Liver (tissue), 3 donors: ENCODE measurements at regions not wholly inside any gene's neighbourhood (a gene's known extent, or its start where the extent isn't known, plus 50 kb on each side); places are given as distances from the start of the nearest gene placed in this dataset.

Source experiments
- EGR1 ChIP-seq, 2 donors: IDR thresholded peaks; 2 replicates each; pipeline ENCODE4 v1.6.1; 2016 to 2018; ENCODE audit warnings: antibody characterized with exemption in 2 of 2, low read depth in 2 of 2
- GABPA ChIP-seq, 2 donors: IDR thresholded peaks in 1 of 2; conservative IDR thresholded peaks in 1 of 2; 2 replicates each; pipeline ENCODE4 v1.6.1; 2016; ENCODE audit warnings: antibody characterized with exemption in 2 of 2, mild to moderate bottlenecking in 1 of 2, moderate library complexity in 1 of 2
- RAD21 ChIP-seq, 2 donors: IDR thresholded peaks; 2 replicates each; pipeline ENCODE4 v1.6.1; 2016; ENCODE audit warnings: antibody characterized with exemption in 2 of 2, mild to moderate bottlenecking in 2 of 2
- SP1 ChIP-seq: IDR thresholded peaks from 2 replicates; pipeline ENCODE4 v1.6.1; 2018; ENCODE audit warnings: antibody characterized with exemption, mild to moderate bottlenecking
- TAF1 ChIP-seq: conservative IDR thresholded peaks from 2 replicates; pipeline ENCODE4 v1.6.1; 2016; ENCODE audit warnings: antibody characterized with exemption, mild to moderate bottlenecking
- YY1 ChIP-seq: IDR thresholded peaks from 2 replicates; pipeline ENCODE4 v1.6.1; 2016; ENCODE audit warnings: antibody characterized with exemption, mild to moderate bottlenecking
- TF ChIP-seq, protein P1 (sequence below): IDR thresholded peaks from 2 replicates; pipeline ENCODE4 v1.6.1; 2016; ENCODE audit warnings: antibody characterized with exemption
- TF ChIP-seq, protein P2 (sequence below): fragments of 150-350 bp; IDR thresholded peaks from 2 replicates; pipeline ENCODE4 v1.5.1; 2017; ENCODE audit warnings: improper control_type of control experiment, low read depth, low read length; ENCODE audit not compliant: missing input control
- TF ChIP-seq, protein P3 (sequence below): IDR thresholded peaks from 2 replicates; pipeline ENCODE4 v1.6.1; 2016; ENCODE audit warnings: antibody characterized with exemption
- TF ChIP-seq, protein P4 (sequence below): IDR thresholded peaks from 2 replicates; pipeline ENCODE4 v1.6.1; 2016; ENCODE audit warnings: antibody characterized with exemption, mild to moderate bottlenecking
- TF ChIP-seq, protein P5 (sequence below): IDR thresholded peaks from 2 replicates; pipeline ENCODE4 v1.6.1; 2016; ENCODE audit warnings: antibody characterized with exemption
- donor health status: healthy.
- donor health status: healthy.

DNA sequence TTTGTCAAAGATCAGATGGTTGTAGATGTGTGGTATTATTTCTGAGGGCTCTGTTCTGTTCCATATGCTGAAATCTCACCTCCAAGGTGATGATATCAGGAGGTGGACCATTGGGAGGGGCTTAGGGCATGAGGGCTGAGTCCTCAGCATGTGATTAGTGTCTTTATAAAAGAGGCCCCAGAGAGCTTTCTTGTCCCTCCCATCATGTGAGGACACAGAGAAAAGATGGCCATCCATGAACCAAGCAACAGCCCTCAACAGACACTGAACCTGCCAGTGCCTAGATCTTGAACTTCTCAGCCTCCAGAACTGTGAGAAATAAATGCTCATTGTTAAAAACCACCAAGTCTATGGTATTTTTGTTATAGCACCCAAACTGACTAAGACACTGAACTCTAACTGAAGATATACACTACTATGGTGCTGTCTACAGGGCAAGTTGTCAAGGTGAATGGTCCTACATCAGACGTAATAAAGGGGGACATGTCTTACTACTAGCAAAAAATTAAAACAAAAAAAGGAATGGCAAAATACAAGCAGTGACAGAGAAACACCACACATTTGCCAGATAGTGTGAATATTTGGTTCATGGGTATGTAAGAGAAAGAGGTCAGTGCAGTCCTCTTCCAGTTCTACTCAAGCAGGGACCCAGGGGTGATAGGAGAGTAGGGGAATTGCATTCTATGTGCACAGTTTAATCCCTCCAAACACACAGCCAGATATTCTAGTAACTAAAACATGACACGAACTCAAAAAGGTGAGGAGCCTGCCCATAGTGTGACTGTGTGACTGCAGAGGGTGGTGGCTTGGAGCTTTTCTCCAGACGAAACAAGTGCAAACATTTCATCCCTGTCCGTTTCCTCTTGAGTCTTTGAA is 164.4 kb upstream of the MYCN start:
- TF ChIP-seq, protein P1, sequence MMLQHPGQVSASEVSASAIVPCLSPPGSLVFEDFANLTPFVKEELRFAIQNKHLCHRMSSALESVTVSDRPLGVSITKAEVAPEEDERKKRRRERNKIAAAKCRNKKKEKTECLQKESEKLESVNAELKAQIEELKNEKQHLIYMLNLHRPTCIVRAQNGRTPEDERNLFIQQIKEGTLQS: no peak
- TF ChIP-seq SP1: no peak
- TF ChIP-seq, protein P2, sequence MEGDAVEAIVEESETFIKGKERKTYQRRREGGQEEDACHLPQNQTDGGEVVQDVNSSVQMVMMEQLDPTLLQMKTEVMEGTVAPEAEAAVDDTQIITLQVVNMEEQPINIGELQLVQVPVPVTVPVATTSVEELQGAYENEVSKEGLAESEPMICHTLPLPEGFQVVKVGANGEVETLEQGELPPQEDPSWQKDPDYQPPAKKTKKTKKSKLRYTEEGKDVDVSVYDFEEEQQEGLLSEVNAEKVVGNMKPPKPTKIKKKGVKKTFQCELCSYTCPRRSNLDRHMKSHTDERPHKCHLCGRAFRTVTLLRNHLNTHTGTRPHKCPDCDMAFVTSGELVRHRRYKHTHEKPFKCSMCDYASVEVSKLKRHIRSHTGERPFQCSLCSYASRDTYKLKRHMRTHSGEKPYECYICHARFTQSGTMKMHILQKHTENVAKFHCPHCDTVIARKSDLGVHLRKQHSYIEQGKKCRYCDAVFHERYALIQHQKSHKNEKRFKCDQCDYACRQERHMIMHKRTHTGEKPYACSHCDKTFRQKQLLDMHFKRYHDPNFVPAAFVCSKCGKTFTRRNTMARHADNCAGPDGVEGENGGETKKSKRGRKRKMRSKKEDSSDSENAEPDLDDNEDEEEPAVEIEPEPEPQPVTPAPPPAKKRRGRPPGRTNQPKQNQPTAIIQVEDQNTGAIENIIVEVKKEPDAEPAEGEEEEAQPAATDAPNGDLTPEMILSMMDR: no peak
- TF ChIP-seq, protein P3, sequence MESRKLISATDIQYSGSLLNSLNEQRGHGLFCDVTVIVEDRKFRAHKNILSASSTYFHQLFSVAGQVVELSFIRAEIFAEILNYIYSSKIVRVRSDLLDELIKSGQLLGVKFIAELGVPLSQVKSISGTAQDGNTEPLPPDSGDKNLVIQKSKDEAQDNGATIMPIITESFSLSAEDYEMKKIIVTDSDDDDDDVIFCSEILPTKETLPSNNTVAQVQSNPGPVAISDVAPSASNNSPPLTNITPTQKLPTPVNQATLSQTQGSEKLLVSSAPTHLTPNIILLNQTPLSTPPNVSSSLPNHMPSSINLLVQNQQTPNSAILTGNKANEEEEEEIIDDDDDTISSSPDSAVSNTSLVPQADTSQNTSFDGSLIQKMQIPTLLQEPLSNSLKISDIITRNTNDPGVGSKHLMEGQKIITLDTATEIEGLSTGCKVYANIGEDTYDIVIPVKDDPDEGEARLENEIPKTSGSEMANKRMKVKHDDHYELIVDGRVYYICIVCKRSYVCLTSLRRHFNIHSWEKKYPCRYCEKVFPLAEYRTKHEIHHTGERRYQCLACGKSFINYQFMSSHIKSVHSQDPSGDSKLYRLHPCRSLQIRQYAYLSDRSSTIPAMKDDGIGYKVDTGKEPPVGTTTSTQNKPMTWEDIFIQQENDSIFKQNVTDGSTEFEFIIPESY: no peak
- TF ChIP-seq, protein P4, sequence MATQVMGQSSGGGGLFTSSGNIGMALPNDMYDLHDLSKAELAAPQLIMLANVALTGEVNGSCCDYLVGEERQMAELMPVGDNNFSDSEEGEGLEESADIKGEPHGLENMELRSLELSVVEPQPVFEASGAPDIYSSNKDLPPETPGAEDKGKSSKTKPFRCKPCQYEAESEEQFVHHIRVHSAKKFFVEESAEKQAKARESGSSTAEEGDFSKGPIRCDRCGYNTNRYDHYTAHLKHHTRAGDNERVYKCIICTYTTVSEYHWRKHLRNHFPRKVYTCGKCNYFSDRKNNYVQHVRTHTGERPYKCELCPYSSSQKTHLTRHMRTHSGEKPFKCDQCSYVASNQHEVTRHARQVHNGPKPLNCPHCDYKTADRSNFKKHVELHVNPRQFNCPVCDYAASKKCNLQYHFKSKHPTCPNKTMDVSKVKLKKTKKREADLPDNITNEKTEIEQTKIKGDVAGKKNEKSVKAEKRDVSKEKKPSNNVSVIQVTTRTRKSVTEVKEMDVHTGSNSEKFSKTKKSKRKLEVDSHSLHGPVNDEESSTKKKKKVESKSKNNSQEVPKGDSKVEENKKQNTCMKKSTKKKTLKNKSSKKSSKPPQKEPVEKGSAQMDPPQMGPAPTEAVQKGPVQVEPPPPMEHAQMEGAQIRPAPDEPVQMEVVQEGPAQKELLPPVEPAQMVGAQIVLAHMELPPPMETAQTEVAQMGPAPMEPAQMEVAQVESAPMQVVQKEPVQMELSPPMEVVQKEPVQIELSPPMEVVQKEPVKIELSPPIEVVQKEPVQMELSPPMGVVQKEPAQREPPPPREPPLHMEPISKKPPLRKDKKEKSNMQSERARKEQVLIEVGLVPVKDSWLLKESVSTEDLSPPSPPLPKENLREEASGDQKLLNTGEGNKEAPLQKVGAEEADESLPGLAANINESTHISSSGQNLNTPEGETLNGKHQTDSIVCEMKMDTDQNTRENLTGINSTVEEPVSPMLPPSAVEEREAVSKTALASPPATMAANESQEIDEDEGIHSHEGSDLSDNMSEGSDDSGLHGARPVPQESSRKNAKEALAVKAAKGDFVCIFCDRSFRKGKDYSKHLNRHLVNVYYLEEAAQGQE: no peak
- no peak for TF ChIP-seq EGR1 (IDR thresholded peaks at IDR 0.05; ENCODE audit: low read depth in 2 of 2)
- TF ChIP-seq, protein P5, sequence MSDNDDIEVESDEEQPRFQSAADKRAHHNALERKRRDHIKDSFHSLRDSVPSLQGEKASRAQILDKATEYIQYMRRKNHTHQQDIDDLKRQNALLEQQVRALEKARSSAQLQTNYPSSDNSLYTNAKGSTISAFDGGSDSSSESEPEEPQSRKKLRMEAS: no peak
- TF ChIP-seq YY1: no peak
- TF ChIP-seq TAF1: no peak
- TF ChIP-seq RAD21 (IDR thresholded peaks at IDR 0.05): no peak
- no peak for TF ChIP-seq GABPA (IDR thresholded peaks at IDR 0.05 in 1 of 2, conservative IDR thresholded peaks at IDR 0.05 in 1 of 2)
